GM18505 (cell line): ENCODE measurements at regions not wholly inside any gene's neighbourhood (a gene's known extent, or its start where the extent isn't known, plus 50 kb on each side); places are given as distances from the start of the nearest gene placed in this dataset.

Experiments
- ATAC-seq: cut with Tn5 transposase; IDR thresholded peaks from one replicate; pipeline ENCODE4 v1.9.1; 2021; ENCODE audit not compliant: unreplicated experiment
- POLR2A ChIP-seq: IDR thresholded peaks from 4 replicates; pipeline ENCODE4 v1.6.1; 2011; ENCODE audit warnings: borderline replicate concordance; ENCODE audit not compliant: insufficient read depth, insufficient read length; ENCODE audit errors: extremely low read depth

- TF ChIP-seq POLR2A = no peak
- ATAC-seq = no peak
Observed at GRCh38 chr7:114755856-114756255, 166.0 kb upstream of the MDFIC start.

GRCh38 chr7:114758661-114759227 lies 163.2 kb upstream of the MDFIC start:
- ATAC-seq = no peak
- no peak for TF ChIP-seq POLR2A

GRCh38 chr7:114759347-114760062 lies 162.4 kb upstream of the MDFIC start:
- no peak for ATAC-seq
- TF ChIP-seq POLR2A = no peak

GRCh38 chr7:114760477-114760876 lies 161.4 kb upstream of the MDFIC start:
- TF ChIP-seq POLR2A = no peak
- ATAC-seq = no peak

GRCh38 chr7:114761973-114762372 lies 159.9 kb upstream of the MDFIC start:
- TF ChIP-seq POLR2A = no peak
- no peak for ATAC-seq

GRCh38 chr7:114765331-114766040 lies 156.4 kb upstream of the MDFIC start:
- ATAC-seq = no peak
- TF ChIP-seq POLR2A = no peak

- no peak for ATAC-seq
- TF ChIP-seq POLR2A = no peak
Observed at GRCh38 chr7:114766041-114766356, 155.9 kb upstream of the MDFIC start.

GRCh38 chr7:114777288-114777687 lies 144.6 kb upstream of the MDFIC start:
- ATAC-seq = no peak
- no peak for TF ChIP-seq POLR2A

- no peak for ATAC-seq
Observed at GRCh38 chr7:114783508-114783907, 138.4 kb upstream of the MDFIC start.

GRCh38 chr7:114784177-114784576 lies 137.7 kb upstream of the MDFIC start:
- ATAC-seq = no peak
- no peak for TF ChIP-seq POLR2A

More at GRCh38 chr7:114783508-114783907, 138.4 kb upstream of the MDFIC start:
- TF ChIP-seq POLR2A = no peak

- ATAC-seq = no peak
- TF ChIP-seq POLR2A = no peak
Observed at GRCh38 chr7:114784746-114785145, 137.1 kb upstream of the MDFIC start.

GRCh38 chr7:114785496-114785895 lies 136.4 kb upstream of the MDFIC start:
- no peak for TF ChIP-seq POLR2A
- no peak for ATAC-seq

GRCh38 chr7:114786455-114786854 lies 135.4 kb upstream of the MDFIC start:
- ATAC-seq = no peak
- TF ChIP-seq POLR2A = no peak

GRCh38 chr7:114787556-114787955 lies 134.3 kb upstream of the MDFIC start:
- TF ChIP-seq POLR2A = no peak
- ATAC-seq = no peak
